GM18508 (cell line): ENCODE measurements at regions not wholly inside any gene's neighbourhood (a gene's known extent, or its start where the extent isn't known, plus 50 kb on each side); places are given as distances from the start of the nearest gene placed in this dataset.
"Not testable (repeated sequence)": the region's sequence is repeated elsewhere in the genome, so short reads cannot be mapped to it uniquely, and the experiment has no call there.

ENCODE experiments used
- ATAC-seq: cut with Tn5 transposase; IDR thresholded peaks from one replicate; pipeline ENCODE4 v1.9.1; 2021; ENCODE audit warnings: moderate number of reproducible peaks; ENCODE audit not compliant: insufficient read depth, unreplicated experiment

DNA sequence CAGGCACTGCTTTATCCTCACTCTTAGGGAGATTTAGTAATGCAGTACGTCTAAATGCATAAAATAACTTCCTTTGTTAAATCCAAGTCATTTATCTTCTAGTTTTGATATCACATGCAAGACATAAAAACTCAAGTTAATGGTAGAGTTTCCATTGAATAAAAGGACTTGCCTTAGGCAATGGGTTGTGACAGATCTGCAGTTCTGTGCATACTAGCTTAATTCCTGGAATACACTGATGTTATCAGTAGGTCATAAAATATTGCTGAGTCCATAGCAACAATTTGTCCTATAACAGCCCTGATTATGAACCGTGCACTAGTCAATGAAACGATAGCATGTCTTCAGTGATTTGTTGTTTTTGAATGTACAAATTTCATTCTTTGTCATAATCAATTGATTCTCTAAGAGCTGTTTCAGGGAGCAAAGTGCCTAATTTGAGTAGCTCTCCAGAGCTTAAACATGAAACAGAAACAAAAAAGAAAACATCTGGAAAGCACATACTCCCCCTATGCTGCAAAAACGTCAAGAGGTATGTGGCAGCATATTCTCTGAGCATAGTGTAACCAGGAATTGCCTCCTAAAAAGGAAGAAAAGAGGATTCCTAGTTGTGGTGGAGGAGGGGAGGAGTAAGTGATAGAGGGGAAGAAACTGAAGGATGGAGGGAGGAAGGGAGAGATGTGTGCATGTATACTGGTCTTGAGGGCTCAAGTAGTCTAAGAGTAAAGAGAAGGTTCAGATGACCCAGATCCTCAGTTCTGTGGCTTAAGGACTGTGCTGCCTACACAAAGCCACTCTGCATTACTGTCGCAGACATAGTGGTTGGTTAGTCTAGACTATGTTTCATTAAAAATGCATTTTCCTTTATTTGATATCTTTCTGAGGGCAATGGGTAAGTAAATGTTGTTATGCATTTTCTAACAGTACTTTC is 589.2 kb downstream of the PRR16 start:
- ATAC-seq, result no peak

DNA sequence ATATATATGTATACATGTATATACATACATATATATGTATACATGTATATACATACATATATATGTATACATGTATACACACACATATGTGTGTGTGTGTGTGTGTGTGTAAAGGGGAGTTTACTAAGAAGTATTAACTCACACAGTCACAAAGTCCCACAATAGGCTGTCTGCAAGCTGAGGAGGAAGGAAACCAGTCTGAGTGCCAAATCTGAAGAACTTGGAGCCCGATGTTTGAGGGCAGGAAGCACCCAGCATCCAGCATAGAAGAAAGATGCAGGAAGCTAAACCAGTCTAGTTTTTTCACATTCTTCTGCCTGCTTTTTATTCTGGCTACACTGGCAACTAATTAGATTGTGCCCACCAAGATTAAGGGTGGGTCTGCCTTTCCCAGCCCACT is 591.5 kb downstream of the PRR16 start:
- no peak for ATAC-seq

DNA sequence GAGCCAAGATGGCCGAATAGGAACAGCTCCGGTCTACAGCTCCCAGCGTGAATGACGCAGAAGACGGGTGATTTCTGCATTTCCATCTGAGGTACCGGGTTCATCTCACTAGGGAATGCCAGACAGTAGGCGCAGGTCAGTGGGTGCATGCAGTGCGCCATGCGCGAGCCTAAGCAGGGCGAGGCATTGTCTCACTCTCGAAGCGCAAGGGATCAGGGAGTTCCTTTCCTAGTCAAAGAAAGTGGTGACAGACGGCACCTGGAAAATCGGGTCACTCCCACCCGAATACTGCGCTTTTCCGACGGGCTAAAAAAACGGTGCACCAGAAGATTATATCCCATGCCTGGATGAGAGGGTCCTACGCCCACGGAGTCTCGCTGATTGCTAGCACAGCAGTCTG is 600.1 kb downstream of the PRR16 start:
- not testable (repeated sequence) for ATAC-seq

DNA sequence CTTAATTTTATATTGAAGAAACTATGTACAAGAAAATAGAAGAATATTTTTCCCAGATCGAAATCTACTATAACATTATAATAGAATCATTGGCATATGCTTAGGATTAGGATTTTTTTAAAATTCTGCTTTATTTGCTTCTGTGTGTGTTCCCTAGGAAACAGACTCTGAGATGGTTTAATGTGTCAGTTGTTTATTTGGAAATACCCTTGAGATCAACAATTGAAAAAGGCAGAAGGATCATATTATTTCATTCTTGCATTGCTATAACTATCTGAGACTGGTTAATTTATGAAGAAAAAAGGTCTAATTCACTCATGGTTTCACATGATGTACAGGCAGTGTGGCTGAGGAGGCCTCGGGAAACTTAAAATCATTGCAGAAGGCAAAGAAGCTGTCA is 622.6 kb downstream of the PRR16 start:
- ATAC-seq, result no peak

GRCh38 chr5:121087560-121087959 is 623.5 kb downstream of the PRR16 start:
- ATAC-seq, result no peak

- ATAC-seq, result no peak
Observed at GRCh38 chr5:121088341-121088740, 624.2 kb downstream of the PRR16 start.

DNA sequence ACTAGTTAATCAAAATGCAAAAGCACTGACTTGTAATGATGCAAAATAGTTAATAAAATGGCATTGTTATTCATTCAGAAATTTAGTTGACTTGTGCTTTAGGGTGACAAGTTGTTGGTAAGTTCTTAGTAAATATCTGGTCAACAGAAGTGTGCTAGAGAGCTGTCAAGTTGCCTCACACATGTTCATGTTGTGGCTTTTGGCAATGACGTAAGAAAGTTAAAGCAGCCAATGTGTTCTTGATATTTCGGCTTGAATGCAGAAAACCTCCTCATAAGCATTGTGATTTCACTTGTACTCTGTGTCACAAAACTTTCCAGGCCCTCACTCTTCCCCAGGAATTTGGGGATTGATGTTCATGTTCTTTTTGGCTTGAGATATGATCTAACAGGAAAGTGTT is 626.7 kb downstream of the PRR16 start:
- ATAC-seq, result no peak

GRCh38 chr5:121100931-121101330 is 636.8 kb downstream of the PRR16 start:
- ATAC-seq, result no peak

GRCh38 chr5:121105921-121106320 is 641.8 kb downstream of the PRR16 start:
- ATAC-seq, result no peak

DNA sequence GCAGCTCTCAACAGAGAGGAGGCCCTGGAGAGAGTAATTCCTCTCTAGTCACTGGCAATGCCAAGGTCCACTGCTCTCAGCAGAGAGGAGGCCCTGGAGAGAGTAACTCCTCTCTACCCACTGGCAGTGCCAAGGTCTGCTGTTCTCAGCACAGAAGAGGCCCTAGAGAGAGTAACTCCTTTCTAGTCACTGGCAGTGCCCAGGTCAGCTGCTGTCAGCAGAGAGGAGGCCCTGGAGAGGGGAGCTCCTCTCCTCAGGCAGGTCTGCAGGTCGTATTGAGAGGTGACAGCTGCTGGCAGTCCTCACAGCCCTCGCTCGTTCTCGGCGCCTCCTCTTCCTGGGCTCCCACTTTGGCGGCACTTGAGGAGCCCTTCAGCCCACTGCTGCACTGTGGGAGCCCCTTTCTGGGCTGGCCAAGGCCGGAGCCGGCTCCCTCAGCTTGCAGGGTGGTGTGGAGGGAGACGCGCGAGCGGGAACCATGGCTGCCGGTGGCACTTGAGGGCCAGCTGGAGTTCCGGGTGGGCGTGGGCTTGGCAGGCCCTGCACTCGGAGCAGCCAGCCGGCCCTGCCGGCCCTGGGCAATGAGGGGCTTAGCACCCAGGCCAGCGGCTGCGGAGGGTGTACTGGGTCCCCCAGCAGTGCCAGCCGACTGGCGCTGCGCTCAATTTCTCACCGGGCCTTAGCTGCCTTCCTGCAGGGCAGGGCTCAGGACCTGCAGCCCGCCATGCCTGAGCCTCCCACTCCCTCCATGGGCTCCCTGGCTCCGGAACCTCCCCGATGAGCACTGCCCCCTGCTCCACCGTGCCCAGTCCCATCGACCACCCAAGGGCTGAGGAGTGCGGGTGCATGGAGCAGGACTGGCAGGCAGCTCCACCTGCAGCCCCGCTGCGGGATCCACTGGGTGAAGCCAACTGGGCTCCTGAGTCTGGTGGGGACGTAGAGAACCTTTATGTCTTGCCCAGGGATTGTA is 642.9 kb downstream of the PRR16 start:
- ATAC-seq, result not testable (repeated sequence)

DNA sequence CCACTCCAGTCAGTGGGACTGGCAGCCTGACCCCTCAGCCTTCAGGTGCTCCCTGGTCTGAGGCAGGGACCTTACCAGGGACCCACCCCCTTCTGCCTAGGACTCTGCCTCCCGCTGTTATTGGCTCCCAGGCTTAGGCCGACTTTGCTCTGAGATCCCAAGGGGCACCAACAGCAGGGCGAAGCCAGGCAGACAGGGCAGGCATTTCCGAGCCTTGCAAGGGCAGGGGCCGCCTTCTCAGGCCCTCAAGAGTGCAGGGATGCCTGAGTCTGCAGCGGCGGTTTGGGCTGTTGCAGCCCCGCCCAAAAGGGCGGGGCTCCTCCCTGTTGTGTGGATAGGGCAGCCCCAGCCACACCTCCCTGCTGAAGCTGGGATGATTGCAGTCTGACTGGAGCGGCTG is 644.6 kb downstream of the PRR16 start:
- ATAC-seq, result no peak

DNA sequence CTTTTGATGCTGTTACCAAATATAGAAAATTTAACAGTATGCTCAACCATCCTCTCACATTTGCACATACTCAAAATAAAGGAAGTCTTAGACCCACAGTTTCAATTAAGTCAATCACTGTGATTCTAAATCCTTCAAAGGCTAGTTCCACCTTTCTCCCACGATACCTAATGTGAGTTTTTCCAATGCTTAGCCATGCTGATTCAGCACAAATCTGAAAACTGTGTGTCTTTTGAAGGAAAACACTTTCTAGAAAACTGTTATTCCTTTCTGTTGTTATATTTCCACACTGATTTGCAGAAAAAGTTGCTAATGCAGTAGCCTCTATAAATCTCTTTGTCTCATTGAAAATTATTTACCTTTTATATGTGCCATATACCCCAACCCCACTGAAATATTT is 645.7 kb downstream of the PRR16 start:
- ATAC-seq, result no peak

DNA sequence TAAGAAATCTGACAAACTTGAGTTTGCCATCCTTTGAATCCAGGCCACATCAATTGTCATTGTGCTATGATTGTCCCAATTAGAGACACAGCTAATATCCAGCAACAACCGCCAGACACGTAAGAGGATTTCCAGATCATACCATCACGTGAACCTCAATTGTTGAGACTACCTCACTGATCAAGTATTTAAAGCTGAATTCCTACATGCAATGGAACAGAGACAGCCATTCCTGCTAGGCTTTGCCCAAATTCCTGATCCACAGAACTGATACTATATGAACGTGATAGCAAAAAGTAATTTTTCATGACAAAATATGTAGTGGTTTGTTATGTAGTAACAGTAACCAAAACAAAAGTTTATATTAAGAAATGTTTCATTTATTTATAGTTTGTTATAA is 657.7 kb downstream of the PRR16 start:
- no peak for ATAC-seq

DNA sequence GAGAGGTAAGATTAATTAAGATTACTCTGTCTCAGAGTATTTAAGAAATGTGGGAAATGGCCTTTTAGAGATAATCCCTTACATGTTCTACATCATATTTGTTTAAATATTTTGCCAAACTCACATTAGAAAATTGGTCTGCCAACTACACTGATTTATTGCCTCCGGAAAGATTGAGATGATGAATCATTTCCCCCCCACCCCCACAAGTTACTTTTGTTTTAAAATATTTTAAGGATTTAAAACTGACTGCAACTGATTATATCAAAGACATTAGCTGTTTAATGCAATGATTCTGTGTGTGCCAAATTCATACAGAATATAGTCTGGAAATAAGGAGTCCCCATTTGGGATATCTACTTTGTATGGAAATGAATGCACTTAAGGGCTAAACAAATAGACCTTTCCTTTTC is 674.4 kb downstream of the PRR16 start:
- ATAC-seq, result no peak

DNA sequence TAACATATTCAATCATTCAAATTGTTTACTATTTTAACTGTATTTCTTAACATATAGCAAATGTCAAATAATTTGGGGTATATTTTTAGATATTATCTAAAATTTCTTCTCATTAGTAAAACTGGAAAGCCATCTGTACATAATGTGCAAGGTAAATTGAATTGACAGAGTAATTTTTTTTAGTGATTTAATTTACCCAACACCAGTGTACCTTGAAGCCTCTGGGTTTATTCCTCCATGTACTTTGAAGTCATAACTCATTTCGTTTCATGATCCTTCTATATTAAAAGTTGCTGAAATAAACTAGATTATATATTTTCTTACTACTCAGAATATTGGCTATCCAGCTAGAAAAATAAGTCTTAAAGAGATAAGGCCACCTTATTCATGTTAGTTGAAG is 674.9 kb downstream of the PRR16 start:
- no peak for ATAC-seq

DNA sequence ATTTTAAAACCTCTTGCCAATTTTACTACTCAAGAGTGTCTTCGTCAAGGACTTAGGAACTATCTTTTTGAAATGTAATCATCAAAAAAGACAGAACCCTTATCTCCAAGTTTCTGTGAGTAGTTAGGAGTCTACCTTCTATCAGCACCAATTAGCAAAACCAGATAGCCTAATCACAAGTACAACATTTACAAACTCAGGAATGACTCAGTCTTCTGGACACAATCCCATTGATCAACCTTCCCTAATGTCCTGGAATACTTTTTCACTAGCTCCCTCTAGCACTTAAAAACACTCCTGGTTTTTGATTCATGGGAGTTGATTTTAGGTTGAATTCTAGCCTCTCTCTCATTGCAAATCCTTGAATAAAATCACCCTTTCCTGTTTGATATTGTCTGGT is 680.7 kb downstream of the PRR16 start:
- no peak for ATAC-seq

GRCh38 chr5:121151534-121151933 is 687.4 kb downstream of the PRR16 start:
- no peak for ATAC-seq

DNA sequence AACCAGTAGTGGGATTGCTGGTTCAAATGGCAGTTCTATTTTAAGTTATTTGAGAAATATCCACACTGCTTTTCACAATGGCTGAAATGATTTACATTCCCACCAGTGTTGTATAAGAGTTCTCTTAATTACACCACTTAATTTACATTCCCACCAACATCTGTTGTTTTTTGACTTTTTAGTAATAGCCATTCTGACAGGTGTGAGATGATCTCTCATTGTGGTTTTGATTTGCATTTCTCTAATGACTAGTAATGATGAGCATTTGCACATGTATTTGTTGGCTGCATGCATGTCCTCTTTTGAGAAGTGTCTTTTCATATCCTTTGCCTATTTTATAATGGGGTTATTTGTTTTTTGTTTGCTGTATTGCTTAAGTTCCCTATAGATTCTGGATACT is 688.3 kb downstream of the PRR16 start:
- no peak for ATAC-seq

GRCh38 chr5:121156565-121156964 is 692.5 kb downstream of the PRR16 start:
- no peak for ATAC-seq

DNA sequence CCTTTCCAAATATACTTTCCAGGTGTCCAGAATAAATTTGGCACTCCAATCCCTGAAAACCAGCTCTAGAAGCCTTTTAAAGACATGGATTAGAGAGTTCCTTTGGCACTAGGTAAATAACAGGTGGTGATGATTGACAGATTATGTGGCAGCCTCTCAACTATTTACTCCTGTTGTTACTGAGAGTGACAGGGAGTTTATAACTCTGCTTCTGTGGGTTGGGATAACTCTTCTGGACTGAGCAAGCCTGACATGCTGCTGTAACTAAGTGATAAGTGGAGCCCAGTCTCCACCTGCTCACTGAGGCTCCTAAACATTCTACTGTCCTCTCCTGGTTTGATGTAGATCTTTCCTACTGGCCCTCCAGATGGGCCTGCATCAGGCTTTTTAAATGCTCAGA is 693.2 kb upstream of the FTMT start:
- no peak for ATAC-seq

GRCh38 chr5:121160591-121160990 is 691.1 kb upstream of the FTMT start:
- no peak for ATAC-seq
